HL-60 (cell line): ENCODE measurements at regions not wholly inside any gene's neighbourhood (a gene's known extent, or its start where the extent isn't known, plus 50 kb on each side); places are given as distances from the start of the nearest gene placed in this dataset.

Experiments used
- GABPA ChIP-seq: IDR thresholded peaks from 2 replicates; pipeline ENCODE4 v1.6.1; 2012; ENCODE audit warnings: low read depth
- POLR2AphosphoS5 ChIP-seq: IDR thresholded peaks from 2 replicates; pipeline ENCODE4 v1.6.1; 2012; ENCODE audit warnings: low read depth
- SPI1 ChIP-seq: IDR thresholded peaks from 2 replicates; pipeline ENCODE4 v1.6.1; 2012; ENCODE audit warnings: low read depth, mild to moderate bottlenecking, borderline replicate concordance
- TF ChIP-seq, protein P1 (sequence below): IDR thresholded peaks from one replicate; pipeline ENCODE4 v1.5.1; 2011; ENCODE audit warnings: low read length, control low read depth, inconsistent platforms; ENCODE audit not compliant: insufficient read depth
- TF ChIP-seq, protein P2 (sequence below): IDR thresholded peaks from 2 replicates; pipeline ENCODE4 v1.6.1; 2012; ENCODE audit warnings: low read depth; ENCODE audit not compliant: insufficient replicate concordance

DNA sequence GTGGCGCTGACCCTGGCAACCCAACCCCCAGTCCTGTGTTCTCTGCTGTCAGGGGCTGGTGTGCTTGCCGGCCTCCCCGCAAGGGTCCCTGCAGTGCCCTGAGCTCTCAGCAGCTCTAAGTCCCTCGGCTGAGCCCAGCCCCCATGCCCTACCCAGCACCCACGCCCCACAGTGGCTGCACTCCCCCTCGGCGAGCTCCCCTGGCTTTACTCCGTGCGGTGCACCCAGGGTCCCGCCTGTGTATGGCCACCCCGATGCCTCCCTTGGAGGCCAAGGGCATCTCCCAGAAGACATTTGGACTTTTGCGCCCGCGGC, 72.5 kb upstream of the SHISAL1 start:
- TF ChIP-seq, protein P1, sequence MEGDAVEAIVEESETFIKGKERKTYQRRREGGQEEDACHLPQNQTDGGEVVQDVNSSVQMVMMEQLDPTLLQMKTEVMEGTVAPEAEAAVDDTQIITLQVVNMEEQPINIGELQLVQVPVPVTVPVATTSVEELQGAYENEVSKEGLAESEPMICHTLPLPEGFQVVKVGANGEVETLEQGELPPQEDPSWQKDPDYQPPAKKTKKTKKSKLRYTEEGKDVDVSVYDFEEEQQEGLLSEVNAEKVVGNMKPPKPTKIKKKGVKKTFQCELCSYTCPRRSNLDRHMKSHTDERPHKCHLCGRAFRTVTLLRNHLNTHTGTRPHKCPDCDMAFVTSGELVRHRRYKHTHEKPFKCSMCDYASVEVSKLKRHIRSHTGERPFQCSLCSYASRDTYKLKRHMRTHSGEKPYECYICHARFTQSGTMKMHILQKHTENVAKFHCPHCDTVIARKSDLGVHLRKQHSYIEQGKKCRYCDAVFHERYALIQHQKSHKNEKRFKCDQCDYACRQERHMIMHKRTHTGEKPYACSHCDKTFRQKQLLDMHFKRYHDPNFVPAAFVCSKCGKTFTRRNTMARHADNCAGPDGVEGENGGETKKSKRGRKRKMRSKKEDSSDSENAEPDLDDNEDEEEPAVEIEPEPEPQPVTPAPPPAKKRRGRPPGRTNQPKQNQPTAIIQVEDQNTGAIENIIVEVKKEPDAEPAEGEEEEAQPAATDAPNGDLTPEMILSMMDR: no peak
- TF ChIP-seq POLR2AphosphoS5 (no peak), SPI1 (no peak), GABPA (no peak)
- TF ChIP-seq, protein P2, sequence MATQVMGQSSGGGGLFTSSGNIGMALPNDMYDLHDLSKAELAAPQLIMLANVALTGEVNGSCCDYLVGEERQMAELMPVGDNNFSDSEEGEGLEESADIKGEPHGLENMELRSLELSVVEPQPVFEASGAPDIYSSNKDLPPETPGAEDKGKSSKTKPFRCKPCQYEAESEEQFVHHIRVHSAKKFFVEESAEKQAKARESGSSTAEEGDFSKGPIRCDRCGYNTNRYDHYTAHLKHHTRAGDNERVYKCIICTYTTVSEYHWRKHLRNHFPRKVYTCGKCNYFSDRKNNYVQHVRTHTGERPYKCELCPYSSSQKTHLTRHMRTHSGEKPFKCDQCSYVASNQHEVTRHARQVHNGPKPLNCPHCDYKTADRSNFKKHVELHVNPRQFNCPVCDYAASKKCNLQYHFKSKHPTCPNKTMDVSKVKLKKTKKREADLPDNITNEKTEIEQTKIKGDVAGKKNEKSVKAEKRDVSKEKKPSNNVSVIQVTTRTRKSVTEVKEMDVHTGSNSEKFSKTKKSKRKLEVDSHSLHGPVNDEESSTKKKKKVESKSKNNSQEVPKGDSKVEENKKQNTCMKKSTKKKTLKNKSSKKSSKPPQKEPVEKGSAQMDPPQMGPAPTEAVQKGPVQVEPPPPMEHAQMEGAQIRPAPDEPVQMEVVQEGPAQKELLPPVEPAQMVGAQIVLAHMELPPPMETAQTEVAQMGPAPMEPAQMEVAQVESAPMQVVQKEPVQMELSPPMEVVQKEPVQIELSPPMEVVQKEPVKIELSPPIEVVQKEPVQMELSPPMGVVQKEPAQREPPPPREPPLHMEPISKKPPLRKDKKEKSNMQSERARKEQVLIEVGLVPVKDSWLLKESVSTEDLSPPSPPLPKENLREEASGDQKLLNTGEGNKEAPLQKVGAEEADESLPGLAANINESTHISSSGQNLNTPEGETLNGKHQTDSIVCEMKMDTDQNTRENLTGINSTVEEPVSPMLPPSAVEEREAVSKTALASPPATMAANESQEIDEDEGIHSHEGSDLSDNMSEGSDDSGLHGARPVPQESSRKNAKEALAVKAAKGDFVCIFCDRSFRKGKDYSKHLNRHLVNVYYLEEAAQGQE: no peak
